Putamen (tissue), 1 donor: ENCODE measurements at regions not wholly inside any gene's neighbourhood (a gene's known extent, or its start where the extent isn't known, plus 50 kb on each side); places are given as distances from the start of the nearest gene placed in this dataset.

Source experiments
- DNase-seq: peaks from one replicate; pipeline ENCODE4 v3.0.0-alpha.2; 2016; ENCODE audit warnings: low spot score

- no peak for DNase-seq
Observed at GRCh38 chr20:48276021-48276342, 490.7 kb upstream of the SULF2 start.

- DNase-seq, result no peak
Observed at GRCh38 chr20:48275286-48276020, 490.2 kb upstream of the SULF2 start.

- no peak for DNase-seq
Observed at GRCh38 chr20:48273843-48274242, 488.6 kb upstream of the SULF2 start.

GRCh38 chr20:48270885-48271284 is 485.6 kb upstream of the SULF2 start:
- no peak for DNase-seq

GRCh38 chr20:48267860-48268633 is 482.8 kb upstream of the SULF2 start:
- DNase-seq, result no peak

GRCh38 chr20:48266571-48266970 is 481.3 kb upstream of the SULF2 start:
- DNase-seq, result no peak

- DNase-seq, result no peak
Observed at GRCh38 chr20:48265791-48266190, 480.5 kb upstream of the SULF2 start.

- no peak for DNase-seq
Observed at GRCh38 chr20:48262955-48263354, 477.7 kb upstream of the SULF2 start.

GRCh38 chr20:48262466-48262865 is 477.2 kb upstream of the SULF2 start:
- no peak for DNase-seq

- DNase-seq, result no peak
Observed at GRCh38 chr20:48261398-48261910, 476.2 kb upstream of the SULF2 start.

GRCh38 chr20:48260129-48260756 is 475.0 kb upstream of the SULF2 start:
- DNase-seq, result peak; percentile 49

- no peak for DNase-seq
Observed at GRCh38 chr20:48259456-48259855, 474.2 kb upstream of the SULF2 start.

GRCh38 chr20:48257833-48258232 is 472.6 kb upstream of the SULF2 start:
- DNase-seq, result no peak

GRCh38 chr20:48247961-48248360 is 462.7 kb upstream of the SULF2 start:
- no peak for DNase-seq

GRCh38 chr20:48246061-48246790 is 460.9 kb upstream of the SULF2 start:
- peak; percentile 14 for DNase-seq

- no peak for DNase-seq
Observed at GRCh38 chr20:48242623-48243022, 457.3 kb upstream of the SULF2 start.

GRCh38 chr20:48241482-48241881 is 456.2 kb upstream of the SULF2 start:
- no peak for DNase-seq

- no peak for DNase-seq
Observed at GRCh38 chr20:48238781-48239180, 453.5 kb upstream of the SULF2 start.

- no peak for DNase-seq
Observed at GRCh38 chr20:48238326-48238725, 453.0 kb upstream of the SULF2 start.

- DNase-seq, result no peak
Observed at GRCh38 chr20:48236000-48236970, 451.0 kb upstream of the SULF2 start.

GRCh38 chr20:48234951-48235350 is 449.7 kb upstream of the SULF2 start:
- DNase-seq, result no peak
